HepG2 (cell line): ENCODE measurements at regions not wholly inside any gene's neighbourhood (a gene's known extent, or its start where the extent isn't known, plus 50 kb on each side); places are given as distances from the start of the nearest gene placed in this dataset.

Experiments used
- CTCF ChIP-seq: sonication (generic); formaldehyde crosslinking; IDR thresholded peaks from 2 replicates; pipeline ENCODE4 v1.5.0; 2020; ENCODE audit warnings: mild to moderate bottlenecking, missing genetic modification reagents, moderate library complexity
- IRF1 ChIP-seq: sonication (generic); formaldehyde crosslinking; IDR thresholded peaks from 2 replicates; pipeline ENCODE4 v1.4.0; 2020; ENCODE audit warnings: low read depth, mild to moderate bottlenecking, missing genetic modification reagents
- ISL2 ChIP-seq: sonication (generic); formaldehyde crosslinking; IDR thresholded peaks from 2 replicates; pipeline ENCODE4 v1.5.0; 2020; ENCODE audit warnings: missing genetic modification reagents
- MAFK ChIP-seq, 2 experiments: IDR thresholded peaks in 1 of 2; conservative IDR thresholded peaks in 1 of 2; 2 replicates each; pipeline ENCODE4 v1.6.1; 2011; ENCODE audit warnings: improper control_type of control experiment in 2 of 2, low read length in 2 of 2
- POLR2A ChIP-seq, 2 experiments: IDR thresholded peaks; 2 replicates each; pipeline ENCODE4 v1.6.1; 2011; ENCODE audit warnings: low read depth in 2 of 2, low read length in 2 of 2, mild to moderate bottlenecking in 1 of 2, moderate library complexity in 1 of 2; ENCODE audit not compliant: insufficient read depth in 1 of 2
- RXRB ChIP-seq: IDR thresholded peaks from 2 replicates; pipeline ENCODE4 v1.6.1; 2016; ENCODE audit warnings: borderline replicate concordance, missing genetic modification reagents, missing compliant biosample characterization
- ZFP62 ChIP-seq: sonication (generic); formaldehyde crosslinking; IDR thresholded peaks from 2 replicates; pipeline ENCODE4 v1.4.0; 2020; ENCODE audit warnings: missing genetic modification reagents
- ZNF10 ChIP-seq: sonication (generic); formaldehyde crosslinking; IDR thresholded peaks from 2 replicates; pipeline ENCODE4 v1.4.0; 2020; ENCODE audit warnings: mild to moderate bottlenecking, low read depth, missing genetic modification reagents, borderline replicate concordance
- TF ChIP-seq, protein P1 (sequence below): sonication (generic); formaldehyde crosslinking; IDR thresholded peaks from 2 replicates; pipeline ENCODE4 v1.8.0; 2022; ENCODE audit warnings: low read depth, missing genetic modification reagents

- TF ChIP-seq, protein P1, sequence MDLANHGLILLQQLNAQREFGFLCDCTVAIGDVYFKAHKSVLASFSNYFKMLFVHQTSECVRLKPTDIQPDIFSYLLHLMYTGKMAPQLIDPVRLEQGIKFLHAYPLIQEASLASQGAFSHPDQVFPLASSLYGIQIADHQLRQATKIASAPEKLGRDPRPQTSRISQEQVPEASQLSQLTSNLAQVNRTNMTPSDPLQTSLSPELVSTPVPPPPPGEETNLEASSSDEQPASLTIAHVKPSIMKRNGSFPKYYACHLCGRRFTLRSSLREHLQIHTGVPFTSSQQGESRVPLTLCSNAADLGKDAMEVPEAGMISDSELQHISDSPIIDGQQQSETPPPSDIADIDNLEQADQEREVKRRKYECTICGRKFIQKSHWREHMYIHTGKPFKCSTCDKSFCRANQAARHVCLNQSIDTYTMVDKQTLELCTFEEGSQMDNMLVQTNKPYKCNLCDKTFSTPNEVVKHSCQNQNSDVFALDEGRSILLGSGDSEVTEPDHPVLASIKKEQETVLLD (CRISPR knock-in tag), result no peak
- TF ChIP-seq CTCF (CRISPR knock-in tag) (no peak), ZFP62 (CRISPR knock-in tag) (no peak), ISL2 (CRISPR knock-in tag) (no peak), RXRB (CRISPR knock-in tag) (no peak), IRF1 (no peak), POLR2A (IDR thresholded peaks at IDR 0.05; ENCODE audit: insufficient read depth in 1 of 2, low read depth in 2 of 2, low read length in 2 of 2) (no peak), ZNF10 (CRISPR knock-in tag) (no peak), MAFK (conservative IDR thresholded peaks at IDR 0.05 in 1 of 2, IDR thresholded peaks at IDR 0.05 in 1 of 2; ENCODE audit: low read length in 2 of 2) (no peak)
Measured at GRCh38 chr6:6711832-6712448, 123.4 kb downstream of the LY86 start.
